NCI-H2029 (cell line): ENCODE measurements at regions not wholly inside any gene's neighbourhood (a gene's known extent, or its start where the extent isn't known, plus 50 kb on each side); places are given as distances from the start of the nearest gene placed in this dataset.
"Not testable (repeated sequence)": the region's sequence is repeated elsewhere in the genome, so short reads cannot be mapped to it uniquely, and the experiment has no call there.

Experiments
- DNase-seq: peaks from one replicate; lab custom pipeline; 2025; lab: John Stamatoyannopoulos, UW

DNA sequence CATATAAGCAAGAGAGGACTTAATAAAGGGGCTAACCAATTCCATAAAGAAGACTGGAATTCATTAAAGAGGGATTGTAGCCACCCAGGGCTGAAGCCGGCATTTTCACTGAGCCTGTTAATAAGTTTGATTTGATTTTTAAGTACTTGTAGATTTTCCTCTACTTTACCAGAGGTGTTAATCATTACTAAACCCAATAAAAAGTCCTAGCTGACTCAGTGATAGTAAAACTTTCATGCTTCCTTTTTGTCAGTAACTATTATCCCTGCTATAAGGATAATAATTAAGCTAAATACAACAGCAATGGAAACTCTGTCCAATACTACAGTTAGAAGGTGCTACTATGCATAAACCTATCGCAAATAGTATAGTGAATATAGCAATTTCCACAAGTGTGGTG is 260.2 kb downstream of the CEMIP2 start:
- DNase-seq, result not testable (repeated sequence)

GRCh38 chr9:71506821-71507220 is 261.5 kb downstream of the CEMIP2 start:
- no peak for DNase-seq

DNA sequence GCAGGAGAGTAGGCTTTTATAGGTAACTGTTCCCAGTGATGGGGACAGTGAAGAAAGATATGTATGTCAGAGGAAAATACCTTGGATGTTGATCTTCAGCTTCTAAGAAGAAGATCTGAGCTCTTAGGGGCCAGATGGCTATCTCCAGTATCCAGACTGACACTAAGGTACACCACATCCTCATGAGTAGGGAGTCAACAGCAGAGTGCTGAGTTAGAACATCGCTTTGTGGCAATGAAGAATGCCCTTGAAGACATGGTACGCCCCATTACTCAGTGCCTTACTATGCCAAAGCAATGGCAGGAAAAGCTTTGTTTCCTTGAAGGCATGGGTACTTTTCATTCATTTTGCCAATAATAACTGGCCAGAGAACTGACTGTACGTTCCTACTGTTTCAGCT is 263.7 kb downstream of the CEMIP2 start:
- no peak for DNase-seq

GRCh38 chr9:71498691-71499090 is 269.6 kb downstream of the CEMIP2 start:
- DNase-seq, result no peak

DNA sequence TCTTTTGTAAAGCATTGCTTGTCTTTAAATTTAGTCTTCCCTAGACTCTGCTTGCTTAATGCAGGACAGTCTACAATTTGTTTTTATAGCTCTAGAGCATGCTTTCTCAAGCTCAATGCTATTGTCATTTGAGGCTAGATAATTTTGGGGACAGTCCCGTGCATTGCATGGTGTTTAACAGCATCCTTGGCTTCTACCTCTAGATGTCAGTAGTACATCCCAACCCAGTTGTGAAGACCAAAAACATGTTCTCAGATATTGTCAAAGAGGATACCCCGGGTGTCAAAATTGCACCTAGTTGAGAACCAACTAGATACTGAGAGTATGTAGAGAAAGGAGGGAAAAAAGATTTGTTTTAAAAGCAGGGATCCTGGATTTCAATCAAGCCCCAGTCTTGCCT is 277.5 kb downstream of the CEMIP2 start:
- no peak for DNase-seq

DNA sequence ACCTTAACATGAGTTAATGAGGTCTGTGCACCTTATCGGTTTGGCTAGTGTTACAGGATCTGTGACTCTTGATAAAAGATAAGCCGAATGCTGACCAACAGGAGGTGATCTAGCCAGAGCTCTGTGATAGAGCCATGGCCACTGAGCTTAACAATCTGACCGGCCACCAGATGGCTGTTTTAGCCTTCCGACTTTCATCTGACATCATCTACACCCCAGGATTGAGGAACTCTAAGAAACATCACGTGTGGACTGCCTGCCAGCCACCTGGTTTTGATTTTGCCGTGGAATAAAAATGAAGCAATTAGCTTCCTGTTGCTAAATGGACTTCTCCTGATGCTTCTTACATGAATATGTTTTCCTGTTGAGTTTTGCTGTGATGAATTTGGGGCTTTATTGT is 281.3 kb downstream of the CEMIP2 start:
- DNase-seq, result no peak

DNA sequence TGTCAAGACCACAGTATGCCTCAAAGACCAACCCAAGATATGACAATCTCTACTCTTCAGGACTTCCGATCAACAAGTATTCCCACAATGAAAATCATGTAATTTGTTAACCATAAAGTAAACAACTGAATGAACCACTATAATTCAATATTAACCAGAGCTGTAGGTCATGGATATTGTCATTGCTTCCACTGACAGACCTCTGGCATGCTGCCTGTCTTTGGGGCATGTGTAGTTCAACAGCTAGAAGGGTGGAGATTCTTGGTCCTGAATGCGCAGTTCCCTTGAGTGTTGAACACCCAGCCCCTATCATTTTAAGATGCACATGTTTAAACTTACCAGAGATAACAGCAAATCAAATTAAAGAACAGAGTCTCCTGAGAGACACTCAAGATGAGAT is 283.0 kb downstream of the CEMIP2 start:
- no peak for DNase-seq

- DNase-seq, result no peak
Measured at GRCh38 chr9:71483436-71483835, 284.9 kb downstream of the CEMIP2 start.

DNA sequence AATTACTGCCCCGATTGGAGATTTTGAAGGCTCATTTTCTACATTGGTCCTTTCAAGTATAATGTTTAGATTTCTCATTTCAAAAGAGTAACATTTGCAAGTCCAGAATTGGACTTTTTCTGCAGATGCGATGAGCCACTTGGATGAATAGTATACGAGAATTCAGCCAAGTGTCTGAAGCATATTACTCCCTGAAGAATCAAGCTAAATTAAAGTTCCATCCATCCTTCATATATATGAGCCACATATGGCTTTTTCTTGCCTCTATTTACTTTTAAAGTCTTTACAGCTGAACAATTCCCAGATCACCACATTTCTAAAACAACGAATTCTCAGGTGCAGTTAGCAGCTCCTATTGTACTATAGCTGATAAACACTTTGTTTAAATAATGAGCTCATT is 288.7 kb downstream of the CEMIP2 start:
- DNase-seq, result no peak

DNA sequence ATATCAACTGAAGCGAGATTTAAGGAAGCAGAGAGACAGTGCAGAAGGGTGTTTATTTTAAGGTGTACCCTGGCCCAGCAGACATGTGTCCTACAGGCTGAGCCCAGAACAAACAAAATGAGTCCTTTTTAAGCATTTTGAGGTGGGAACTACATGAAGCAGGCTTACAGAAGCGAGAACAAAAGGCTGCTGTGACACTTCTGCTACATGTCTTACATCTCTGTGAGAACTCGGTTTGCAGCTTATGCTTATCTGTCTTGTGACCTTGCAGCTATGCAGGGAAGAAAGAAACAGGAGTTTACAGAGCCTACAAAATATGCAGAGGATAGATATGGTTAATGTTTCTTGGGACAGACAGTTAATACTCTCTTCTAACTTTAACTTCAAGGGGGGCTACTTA is 295.9 kb downstream of the CEMIP2 start:
- DNase-seq, result no peak

GRCh38 chr9:71465392-71465791 is 302.9 kb downstream of the CEMIP2 start:
- DNase-seq, result no peak

- DNase-seq, result no peak
Measured at GRCh38 chr9:71459082-71459481, 309.2 kb downstream of the CEMIP2 start.

GRCh38 chr9:71446473-71447411 is 321.6 kb downstream of the CEMIP2 start:
- DNase-seq, result no peak

GRCh38 chr9:71446106-71446472 is 322.2 kb downstream of the CEMIP2 start:
- DNase-seq, result no peak

DNA sequence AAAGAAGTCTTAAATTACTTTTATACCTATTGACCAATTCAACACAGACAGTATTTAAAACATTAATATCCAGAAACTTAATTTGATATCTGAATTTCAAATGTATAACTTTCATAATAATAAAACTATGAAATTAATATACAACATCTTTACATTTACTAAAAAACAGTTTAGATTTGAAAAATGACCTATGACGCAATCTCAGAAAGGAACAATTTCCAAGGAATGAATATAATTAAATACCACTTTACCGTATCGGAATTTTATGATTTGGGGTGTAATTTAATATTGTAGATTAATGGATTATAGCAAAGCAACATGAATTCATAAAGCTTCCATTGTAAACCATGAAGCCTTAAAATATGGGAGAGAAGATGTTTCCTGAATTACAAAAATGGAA is 321.5 kb upstream of the TRPM3 start:
- DNase-seq, result no peak

GRCh38 chr9:71441266-71441665 is 319.8 kb upstream of the TRPM3 start:
- DNase-seq, result no peak

GRCh38 chr9:71431931-71432330 is 310.5 kb upstream of the TRPM3 start:
- DNase-seq, result no peak

DNA sequence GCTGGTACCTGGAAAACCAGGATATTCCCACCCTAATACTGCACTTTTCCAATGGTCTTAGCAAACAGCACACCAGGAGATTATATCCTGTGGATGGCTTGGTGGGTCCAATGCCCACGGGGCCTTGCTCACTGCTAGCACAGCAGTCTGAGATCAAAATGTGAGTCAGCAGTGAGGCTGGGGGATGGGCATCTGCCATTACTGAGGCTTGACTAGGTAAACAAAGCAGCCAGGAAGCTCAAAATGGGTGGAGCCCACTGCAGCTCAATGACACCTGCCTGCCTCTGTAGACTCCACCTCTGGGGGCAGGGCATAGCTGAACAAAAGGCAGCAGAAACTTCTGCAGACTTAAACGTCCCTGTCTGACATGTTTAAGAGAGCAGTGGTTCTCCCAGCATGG is 285.9 kb upstream of the TRPM3 start:
- peak; percentile 1 for DNase-seq

GRCh38 chr9:71403106-71403505 is 281.7 kb upstream of the TRPM3 start:
- no peak for DNase-seq

- DNase-seq, result no peak
Measured at GRCh38 chr9:71393005-71393404, 271.6 kb upstream of the TRPM3 start.

DNA sequence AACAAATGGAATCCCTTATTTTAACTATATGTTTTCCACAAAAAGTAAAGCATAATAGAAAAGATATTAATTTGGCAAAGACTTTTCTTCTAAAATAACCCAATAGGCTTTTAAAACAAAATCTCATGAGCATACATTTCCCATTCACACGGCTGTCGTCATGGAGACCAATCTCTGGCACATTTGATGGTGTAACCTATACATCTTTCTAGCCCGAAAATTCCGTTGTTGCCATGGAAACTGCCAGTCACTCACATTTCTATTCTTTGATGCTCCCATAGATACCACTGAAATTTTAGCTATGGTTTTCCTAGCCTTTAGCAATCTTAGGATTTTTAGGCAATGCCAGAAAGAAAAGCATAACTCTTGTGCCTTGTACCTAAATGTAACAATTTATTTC is 262.9 kb upstream of the TRPM3 start:
- no peak for DNase-seq

DNA sequence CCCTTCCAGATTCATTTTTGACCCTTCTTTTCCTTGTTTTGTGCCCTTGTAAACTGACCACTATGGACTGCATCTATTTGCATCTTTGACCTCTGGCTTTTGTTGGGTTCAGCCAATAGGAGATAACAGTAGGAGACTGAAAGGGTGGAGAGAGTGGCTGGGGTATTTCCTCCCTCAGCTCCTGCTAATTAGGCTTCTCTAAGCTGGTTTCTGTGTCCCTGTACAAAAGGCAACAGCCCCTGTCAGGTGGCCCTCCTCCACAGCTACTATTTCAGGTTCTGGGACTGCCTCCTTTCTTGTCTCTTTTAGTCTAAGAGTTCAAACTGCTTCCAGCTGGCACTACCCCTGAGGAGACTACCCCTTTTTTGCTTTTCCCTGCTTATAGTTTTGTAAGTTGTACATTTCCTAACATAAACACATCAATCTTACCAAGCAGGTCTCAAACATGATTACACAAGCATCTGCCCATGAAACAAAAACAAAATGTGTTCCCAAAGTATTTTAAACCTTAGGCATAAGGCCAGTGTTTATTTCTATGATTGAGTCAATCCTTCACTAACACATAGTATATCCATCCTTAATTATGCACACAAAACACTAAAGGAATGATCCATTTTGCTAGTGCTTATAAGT is 262.0 kb upstream of the TRPM3 start:
- DNase-seq, result no peak

DNA sequence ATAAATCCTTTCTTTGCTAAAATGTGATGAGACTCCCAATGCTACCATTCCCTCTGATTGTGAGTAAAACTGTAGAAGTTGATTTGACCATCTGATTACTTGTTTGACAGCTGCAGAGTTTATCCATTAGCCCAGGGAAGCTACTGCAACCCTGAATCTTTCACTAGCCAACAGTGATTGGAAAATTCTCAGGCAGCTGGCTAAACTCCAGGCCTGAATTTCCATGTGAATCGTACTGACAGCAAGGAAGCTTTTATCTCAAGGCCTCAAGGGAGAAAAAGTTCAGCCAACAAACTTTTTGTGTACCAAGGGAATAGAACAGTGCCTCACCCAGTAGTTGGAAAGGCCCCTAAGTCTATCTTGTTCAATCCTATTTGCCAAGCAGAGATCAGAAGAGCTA is 246.7 kb upstream of the TRPM3 start:
- DNase-seq, result no peak
